GM21390 (cell line): ENCODE measurements at regions not wholly inside any gene's neighbourhood (a gene's known extent, or its start where the extent isn't known, plus 50 kb on each side); places are given as distances from the start of the nearest gene placed in this dataset.

Experiments used
- ATAC-seq: cut with Tn5 transposase; IDR thresholded peaks from one replicate; pipeline ENCODE4 v1.9.1; 2021; ENCODE audit not compliant: unreplicated experiment

GRCh38 chr16:77590707-77591106, 131.6 kb upstream of the NUDT7 start:
- no peak for ATAC-seq

GRCh38 chr16:77591347-77591746, 131.0 kb upstream of the NUDT7 start:
- no peak for ATAC-seq

- no peak for ATAC-seq
Measured at GRCh38 chr16:77592021-77592420, 130.3 kb upstream of the NUDT7 start.

- no peak for ATAC-seq
Measured at GRCh38 chr16:77594057-77594456, 128.3 kb upstream of the NUDT7 start.

- ATAC-seq: no peak
Measured at GRCh38 chr16:77594799-77595596, 127.3 kb upstream of the NUDT7 start.

- no peak for ATAC-seq
Measured at GRCh38 chr16:77596261-77596660, 126.1 kb upstream of the NUDT7 start.

GRCh38 chr16:77599793-77600415, 122.4 kb upstream of the NUDT7 start:
- ATAC-seq: no peak

GRCh38 chr16:77600555-77600954, 121.8 kb upstream of the NUDT7 start:
- no peak for ATAC-seq

GRCh38 chr16:77603656-77604055, 118.7 kb upstream of the NUDT7 start:
- ATAC-seq: no peak

GRCh38 chr16:77610496-77610895, 111.8 kb upstream of the NUDT7 start:
- ATAC-seq: no peak

- ATAC-seq: no peak
Measured at GRCh38 chr16:77611386-77611785, 110.9 kb upstream of the NUDT7 start.

GRCh38 chr16:77612596-77612995, 109.7 kb upstream of the NUDT7 start:
- ATAC-seq: no peak

GRCh38 chr16:77613095-77613494, 109.2 kb upstream of the NUDT7 start:
- no peak for ATAC-seq

GRCh38 chr16:77617553-77617952, 104.8 kb upstream of the NUDT7 start:
- ATAC-seq: no peak

- no peak for ATAC-seq
Measured at GRCh38 chr16:77617996-77618395, 104.3 kb upstream of the NUDT7 start.

GRCh38 chr16:77618951-77619350, 103.4 kb upstream of the NUDT7 start:
- no peak for ATAC-seq

GRCh38 chr16:77624085-77624484, 98.2 kb upstream of the NUDT7 start:
- ATAC-seq: no peak

GRCh38 chr16:77636615-77637014, 85.7 kb upstream of the NUDT7 start:
- no peak for ATAC-seq

GRCh38 chr16:77637940-77638339, 84.4 kb upstream of the NUDT7 start:
- ATAC-seq: no peak

- no peak for ATAC-seq
Measured at GRCh38 chr16:77643176-77643575, 79.1 kb upstream of the NUDT7 start.

- no peak for ATAC-seq
Measured at GRCh38 chr16:77645764-77646163, 76.5 kb upstream of the NUDT7 start.

- ATAC-seq: no peak
Measured at GRCh38 chr16:77647726-77648125, 74.6 kb upstream of the NUDT7 start.

- ATAC-seq: no peak
Measured at GRCh38 chr16:77650761-77651160, 71.6 kb upstream of the NUDT7 start.
